NCI-H2196 treated with DMSO at 0.1 percent for 48 hours (cell line): ENCODE measurements at regions not wholly inside any gene's neighbourhood (a gene's known extent, or its start where the extent isn't known, plus 50 kb on each side); places are given as distances from the start of the nearest gene placed in this dataset.

Experiments used
- DNase-seq: peaks from one replicate; lab custom pipeline; 2025; ENCODE audit not compliant: unreplicated experiment; lab: John Stamatoyannopoulos, UW

GRCh38 chr9:118987167-118987566, 382.1 kb downstream of the BRINP1 start:
- no peak for DNase-seq

GRCh38 chr9:118990949-118991348, 378.3 kb downstream of the BRINP1 start:
- DNase-seq = no peak

GRCh38 chr9:118991366-118992285, 377.6 kb downstream of the BRINP1 start:
- DNase-seq = no peak

GRCh38 chr9:118992813-118993794, 376.1 kb downstream of the BRINP1 start:
- DNase-seq = no peak

- no peak for DNase-seq
Measured at GRCh38 chr9:118993965-118994364, 375.3 kb downstream of the BRINP1 start.

GRCh38 chr9:119002491-119002890, 366.7 kb downstream of the BRINP1 start:
- no peak for DNase-seq

GRCh38 chr9:119003201-119003611, 366.0 kb downstream of the BRINP1 start:
- DNase-seq = no peak

- DNase-seq = no peak
Measured at GRCh38 chr9:119003882-119004617, 365.2 kb downstream of the BRINP1 start.

GRCh38 chr9:119004618-119004990, 364.6 kb downstream of the BRINP1 start:
- peak; percentile 29 for DNase-seq

GRCh38 chr9:119005162-119005561, 364.1 kb downstream of the BRINP1 start:
- DNase-seq = no peak

GRCh38 chr9:119009249-119009648, 360.0 kb downstream of the BRINP1 start:
- DNase-seq = peak; percentile 63

GRCh38 chr9:119020284-119020683, 349.0 kb downstream of the BRINP1 start:
- DNase-seq = no peak

- DNase-seq = no peak
Measured at GRCh38 chr9:119020730-119021333, 348.4 kb downstream of the BRINP1 start.

- DNase-seq = peak; percentile 84
Measured at GRCh38 chr9:119026120-119026519, 343.1 kb downstream of the BRINP1 start.

- DNase-seq = no peak
Measured at GRCh38 chr9:119027901-119028699, 341.1 kb downstream of the BRINP1 start.

- no peak for DNase-seq
Measured at GRCh38 chr9:119029886-119030285, 339.3 kb downstream of the BRINP1 start.

GRCh38 chr9:119033596-119033995, 335.6 kb downstream of the BRINP1 start:
- no peak for DNase-seq

- no peak for DNase-seq
Measured at GRCh38 chr9:119036969-119037368, 332.3 kb downstream of the BRINP1 start.

- DNase-seq = no peak
Measured at GRCh38 chr9:119043996-119044395, 325.2 kb downstream of the BRINP1 start.

- DNase-seq = no peak
Measured at GRCh38 chr9:119044806-119045205, 324.4 kb downstream of the BRINP1 start.
